IPS-NIHi11 (cell line): ENCODE measurements at regions not wholly inside any gene's neighbourhood (a gene's known extent, or its start where the extent isn't known, plus 50 kb on each side); places are given as distances from the start of the nearest gene placed in this dataset.

Experiments
- DNase-seq: peaks from one replicate; pipeline ENCODE4 v3.0.0; 2012; ENCODE audit warnings: mixed read lengths, low spot score

- no peak for DNase-seq
Observed at GRCh38 chr4:183563874-183564273, 59.0 kb downstream of the ING2 start.

DNA sequence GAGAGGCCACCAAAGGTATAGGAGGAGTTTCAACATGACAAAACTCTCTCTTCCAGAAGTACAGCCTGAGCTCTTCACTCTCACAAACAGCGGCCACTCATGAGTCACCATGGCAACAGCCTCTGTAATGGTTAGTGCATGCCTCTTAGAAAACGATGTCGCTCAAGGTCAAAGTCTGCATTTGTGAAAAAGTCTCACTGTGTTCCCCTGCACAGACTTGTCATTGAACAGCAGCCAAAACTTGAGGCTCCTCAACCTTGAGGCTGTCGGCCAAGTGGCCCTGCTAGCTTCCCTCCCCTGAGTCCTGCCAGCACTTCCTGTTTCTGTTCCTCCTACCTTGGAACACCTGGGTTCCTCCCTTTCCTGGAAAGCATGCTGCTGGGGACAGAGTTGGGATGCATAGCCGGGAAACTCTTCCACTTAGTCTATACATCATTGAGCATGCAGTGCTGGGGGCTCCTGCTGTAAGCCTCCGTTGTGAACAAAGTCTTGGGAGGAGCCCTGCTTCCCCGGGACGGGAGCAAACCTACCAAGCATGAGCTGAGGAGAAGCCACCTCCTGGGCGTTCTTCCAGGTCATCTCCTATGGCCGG is 66.6 kb downstream of the ING2 start:
- peak; percentile 43 for DNase-seq

- DNase-seq: no peak
Observed at GRCh38 chr4:183576701-183577404, 72.0 kb downstream of the ING2 start.

DNA sequence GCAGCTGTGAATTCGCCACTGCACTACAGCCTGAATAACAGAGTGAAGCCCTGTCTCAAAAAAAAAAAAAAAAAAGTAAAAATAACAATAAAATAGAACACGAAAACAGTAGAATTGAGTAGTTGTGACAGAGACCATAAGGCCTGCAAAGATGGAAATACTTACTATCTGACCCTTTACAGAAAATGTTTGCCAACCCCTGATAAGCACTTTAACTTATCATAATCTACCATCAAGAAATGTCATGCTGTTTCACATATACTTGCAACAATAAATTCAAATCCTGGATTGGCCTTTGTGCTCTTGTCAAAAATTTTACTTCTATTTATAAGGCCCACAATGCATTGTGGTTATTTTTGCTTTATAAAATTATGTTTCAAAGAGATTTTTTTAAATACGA is 75.5 kb downstream of the ING2 start:
- no peak for DNase-seq

DNA sequence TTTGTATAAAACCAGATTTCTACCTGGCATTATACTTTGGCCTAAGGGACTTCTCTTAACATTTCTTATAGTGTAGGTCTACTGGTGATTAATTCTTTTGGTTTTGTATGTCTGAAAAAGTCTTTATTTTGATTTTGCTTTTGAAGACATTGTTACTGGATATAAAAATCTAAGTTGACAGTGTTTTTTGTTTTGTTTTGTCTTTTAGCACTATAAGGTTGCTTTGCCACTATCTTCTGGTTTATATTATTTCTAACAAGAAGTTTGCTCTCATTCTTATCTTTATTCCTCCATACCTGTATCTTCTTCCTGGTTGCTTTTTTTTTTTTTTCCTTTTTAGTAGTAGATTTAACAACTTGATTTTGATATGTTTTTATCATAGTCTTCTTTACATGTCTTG is 76.0 kb downstream of the ING2 start:
- no peak for DNase-seq

GRCh38 chr4:183586824-183587223 is 72.2 kb downstream of the RWDD4 start:
- no peak for DNase-seq

DNA sequence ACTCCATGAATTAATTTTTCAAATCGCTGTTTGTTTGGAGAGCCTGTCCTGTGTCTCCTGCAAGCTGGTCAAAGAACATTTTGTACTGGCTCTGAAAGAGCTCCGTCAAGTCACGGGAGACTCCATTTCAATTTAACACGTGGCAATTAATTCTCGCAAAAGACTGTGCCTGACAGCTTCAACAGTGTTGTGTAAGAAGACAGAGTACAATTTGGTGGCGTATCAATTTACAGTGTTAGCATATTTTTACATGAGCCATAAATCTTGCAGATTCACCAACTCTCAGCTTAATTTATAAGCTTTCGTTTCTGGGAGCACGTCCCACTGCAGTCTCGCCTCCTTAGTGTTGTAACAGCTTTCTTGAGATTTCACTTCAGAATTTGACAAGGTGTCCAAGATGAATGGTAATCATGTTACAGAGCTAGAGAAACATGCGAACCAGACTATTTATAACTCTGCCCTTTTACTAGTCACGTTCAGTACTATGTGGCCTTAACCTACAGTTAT is 70.8 kb downstream of the RWDD4 start:
- DNase-seq: no peak

- no peak for DNase-seq
Observed at GRCh38 chr4:183588691-183589090, 70.3 kb downstream of the RWDD4 start.

DNA sequence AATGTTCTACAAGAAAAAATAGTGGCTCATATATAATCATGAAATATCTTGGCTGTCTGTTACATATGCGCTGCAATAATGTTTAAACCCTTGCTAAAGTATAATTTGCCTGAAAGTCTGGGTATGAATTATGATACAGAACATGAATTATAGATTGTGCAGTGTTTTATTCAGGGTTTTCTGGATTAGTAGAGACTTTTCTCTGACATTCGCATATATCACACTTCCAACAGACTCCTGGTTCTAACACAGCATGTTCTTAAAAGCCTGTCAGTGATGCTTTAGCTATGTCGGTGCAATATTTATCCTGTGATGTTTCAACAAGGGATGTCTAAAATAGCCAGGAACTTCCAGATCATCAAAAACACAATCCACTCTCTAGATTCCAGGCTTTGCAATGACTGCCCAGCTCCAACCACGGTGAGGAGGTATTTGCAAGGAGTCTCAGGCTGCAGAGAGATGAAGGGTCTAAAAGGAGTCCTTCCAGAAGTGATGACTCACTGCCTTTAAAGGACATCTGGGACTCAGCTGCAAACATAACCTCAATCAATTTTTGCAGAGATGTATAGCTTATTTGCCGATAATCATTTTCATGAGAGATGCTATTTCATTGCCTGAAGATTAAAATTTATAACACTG is 69.4 kb downstream of the RWDD4 start:
- no peak for DNase-seq
